GM23338 (cell line): ENCODE measurements at regions not wholly inside any gene's neighbourhood (a gene's known extent, or its start where the extent isn't known, plus 50 kb on each side); places are given as distances from the start of the nearest gene placed in this dataset.

Source experiments
- ATAC-seq: fragments of 200-7000 bp; cut with Tn5 transposase; 3 replicates; pipeline ENCODE4 v1.9.1; 2020
- DNase-seq: peaks from one replicate; pipeline ENCODE4 v3.0.0-alpha.2; 2015; ENCODE audit warnings: low spot score
- H2AFZ ChIP-seq: fragments of 200-600 bp; sonication (generic); 2 replicates; pipeline ENCODE4 v1.8.0; 2016; ENCODE audit warnings: antibody characterized with exemption, mild to moderate bottlenecking, moderate library complexity
- H3F3A ChIP-seq: fragments of 200-600 bp; sonication (generic); replicated peaks from 2 replicates; pipeline ENCODE4 v1.8.0; 2017; ENCODE audit warnings: antibody characterized with exemption, mixed run types, low read depth
- H3K27ac ChIP-seq: fragments of 200-600 bp; sonication (generic); 2 replicates; pipeline ENCODE4 v1.6.1; 2016; ENCODE audit warnings: low read depth
- H3K27me3 ChIP-seq: fragments of 200-600 bp; sonication (generic); 2 replicates; pipeline ENCODE4 v1.8.0; 2016; ENCODE audit warnings: mild to moderate bottlenecking, mixed run types, moderate library complexity; ENCODE audit not compliant: insufficient read depth
- H3K36me3 ChIP-seq: fragments of 200-600 bp; sonication (generic); 2 replicates; pipeline ENCODE4 v1.8.0; 2016; ENCODE audit warnings: mild to moderate bottlenecking; ENCODE audit not compliant: insufficient read depth
- H3K4me1 ChIP-seq: fragments of 200-600 bp; sonication (generic); 2 replicates; pipeline ENCODE4 v1.8.0; 2016; ENCODE audit warnings: mild to moderate bottlenecking, moderate library complexity; ENCODE audit not compliant: insufficient read depth
- H3K4me2 ChIP-seq: fragments of 200-600 bp; sonication (generic); 2 replicates; pipeline ENCODE4 v1.7.1; 2017; ENCODE audit warnings: mixed run types
- H3K4me3 ChIP-seq: fragments of 200-600 bp; sonication (generic); 2 replicates; pipeline ENCODE4 v1.6.1; 2016; ENCODE audit warnings: mixed run types
- H3K79me2 ChIP-seq: fragments of 200-600 bp; sonication (generic); replicated peaks from 2 replicates; pipeline ENCODE4 v1.8.0; 2017; ENCODE audit warnings: mild to moderate bottlenecking; ENCODE audit not compliant: insufficient read depth
- H3K9me2 ChIP-seq: fragments of 200-600 bp; sonication (generic); 2 replicates; pipeline ENCODE4 v1.8.0; 2017; ENCODE audit not compliant: insufficient read depth
- H4K20me1 ChIP-seq: fragments of 200-600 bp; sonication (generic); replicated peaks from 2 replicates; pipeline ENCODE4 v1.8.0; 2017; ENCODE audit warnings: mild to moderate bottlenecking; ENCODE audit not compliant: insufficient read depth
- H3K27ac Mint-ChIP-seq: 2 replicates; pipeline ENCODE4 v1.8.0; 2020; ENCODE audit warnings: inconsistent platforms, mild to moderate bottlenecking, moderate library complexity, mixed read lengths
- H3K27me3 Mint-ChIP-seq: 3 replicates; pipeline ENCODE4 v1.8.0; 2022; ENCODE audit warnings: low read depth, mild to moderate bottlenecking, moderate library complexity, mixed read lengths, inconsistent platforms; ENCODE audit not compliant: insufficient read depth, poor library complexity
- H3K36me3 Mint-ChIP-seq: 3 replicates; pipeline ENCODE4 v1.8.0; 2021; ENCODE audit warnings: low read depth, mild to moderate bottlenecking, inconsistent platforms, moderate library complexity, mixed read lengths
- H3K4me1 Mint-ChIP-seq: 3 replicates; pipeline ENCODE4 v1.8.0; 2020; ENCODE audit warnings: mild to moderate bottlenecking, inconsistent platforms, mixed read lengths
- H3K4me3 Mint-ChIP-seq: 3 replicates; pipeline ENCODE4 v1.8.0; 2021; ENCODE audit warnings: moderate library complexity, mild to moderate bottlenecking, inconsistent platforms, mixed read lengths
- H3K9me3 Mint-ChIP-seq: 3 replicates; pipeline ENCODE4 v1.8.0; 2020; ENCODE audit warnings: moderate library complexity, mild to moderate bottlenecking, inconsistent platforms, mixed read lengths
- CTCF ChIP-seq, 2 experiments: fragments of 200-600 bp in 1 of 2; sonication (generic) in 1 of 2; conservative IDR thresholded peaks; 2 replicates each; pipeline versions ENCODE4 v1.5.1 to v1.6.1; 2016 to 2017; ENCODE audit warnings: antibody characterized with exemption in 2 of 2, low read depth in 2 of 2, mild to moderate bottlenecking in 2 of 2, moderate library complexity in 1 of 2
- ETS1 ChIP-seq: IDR thresholded peaks from 2 replicates; pipeline ENCODE4 v1.6.1; 2016; ENCODE audit warnings: antibody characterized with exemption
- POLR2AphosphoS5 ChIP-seq: IDR thresholded peaks from 2 replicates; pipeline ENCODE4 v1.6.1; 2016; ENCODE audit warnings: antibody characterized with exemption, low read depth
- REST ChIP-seq: IDR thresholded peaks from one replicate; pipeline ENCODE4 v1.6.1; 2018; ENCODE audit warnings: antibody characterized with exemption; ENCODE audit not compliant: unreplicated experiment
- ZNF114 ChIP-seq: fragments of 250-450 bp; sonication (Bioruptor Pico); IDR thresholded peaks from 2 replicates; pipeline ENCODE4 v1.5.0; 2020; ENCODE audit warnings: mild to moderate bottlenecking, moderate library complexity
- ZNF331 ChIP-seq: fragments of 250-450 bp; sonication (Bioruptor Pico); IDR thresholded peaks from 2 replicates; pipeline ENCODE4 v1.5.0; 2020; ENCODE audit warnings: low read depth, mild to moderate bottlenecking, moderate library complexity
- ZNF462 ChIP-seq: fragments of 250-450 bp; sonication (Bioruptor Pico); IDR thresholded peaks from 2 replicates; pipeline ENCODE4 v1.5.0; 2020; ENCODE audit warnings: mild to moderate bottlenecking, moderate library complexity

- no peaks in the 10 kb centered on the region for H3F3A ChIP-seq
- no peak overlapping the region for H3K4me3 ChIP-seq
- Mint-ChIP-seq H3K27ac (no peak overlapping the region), H3K4me3 (no peak overlapping the region), H3K27me3 (peaks cover 1% of the 10 kb centered on the region), H3K4me1 (no peaks in the 10 kb centered on the region), H3K36me3 (peaks cover 2% of the 10 kb centered on the region; the same call in 1 of the 3 replicates), H3K9me3 (no peaks in the 10 kb centered on the region)
- H3K4me2 ChIP-seq = no peak overlapping the region
- H3K27me3 ChIP-seq = no peaks in the 10 kb centered on the region
- H2AFZ ChIP-seq = no peak overlapping the region
- H3K4me1 ChIP-seq = no peaks in the 10 kb centered on the region
- H4K20me1 ChIP-seq = no peaks in the 10 kb centered on the region
- no peak for ATAC-seq
- TF ChIP-seq CTCF (conservative IDR thresholded peaks at IDR 0.05; ENCODE audit: low read depth in 2 of 2) (no peak), REST (no peak), ZNF462 (CRISPR knock-in tag) (no peak), ZNF114 (no peak), POLR2AphosphoS5 (no peak), ZNF331 (CRISPR knock-in tag) (no peak), ETS1 (no peak)
- no peaks in the 10 kb centered on the region for H3K79me2 ChIP-seq
- DNase-seq = no peak
- H3K9me2 ChIP-seq = peaks cover 3% of the 10 kb centered on the region; the same call in 1 of the 2 replicates
- H3K27ac ChIP-seq = no peak overlapping the region
- H3K36me3 ChIP-seq = no peaks in the 10 kb centered on the region
Measured at GRCh38 chr5:5805916-5806315, 383.4 kb downstream of the ICE1 start.
